Erythroblast (primary cell): ENCODE measurements at regions not wholly inside any gene's neighbourhood (a gene's known extent, or its start where the extent isn't known, plus 50 kb on each side); places are given as distances from the start of the nearest gene placed in this dataset.
"Not testable (repeated sequence)": the region's sequence is repeated elsewhere in the genome, so short reads cannot be mapped to it uniquely, and the experiment has no call there.

Experiments used
- GATA1 ChIP-seq: IDR thresholded peaks from 2 replicates; pipeline ENCODE4 v1.6.1; 2011; ENCODE audit warnings: low read depth, mild to moderate bottlenecking, control low read depth, low read length, moderate library complexity
- POLR2A ChIP-seq: IDR thresholded peaks from 2 replicates; pipeline ENCODE4 v1.6.1; 2011; ENCODE audit warnings: mild to moderate bottlenecking, low read length

- not testable (repeated sequence) for TF ChIP-seq POLR2A, GATA1
Observed at GRCh38 chr10:64204504-64204903, 683.3 kb downstream of the REEP3 start.
